ENCODE measurements at regions not wholly inside any gene's neighbourhood (a gene's known extent, or its start where the extent isn't known, plus 50 kb on each side); places are given as distances from the start of the nearest gene placed in this dataset.

DNA sequence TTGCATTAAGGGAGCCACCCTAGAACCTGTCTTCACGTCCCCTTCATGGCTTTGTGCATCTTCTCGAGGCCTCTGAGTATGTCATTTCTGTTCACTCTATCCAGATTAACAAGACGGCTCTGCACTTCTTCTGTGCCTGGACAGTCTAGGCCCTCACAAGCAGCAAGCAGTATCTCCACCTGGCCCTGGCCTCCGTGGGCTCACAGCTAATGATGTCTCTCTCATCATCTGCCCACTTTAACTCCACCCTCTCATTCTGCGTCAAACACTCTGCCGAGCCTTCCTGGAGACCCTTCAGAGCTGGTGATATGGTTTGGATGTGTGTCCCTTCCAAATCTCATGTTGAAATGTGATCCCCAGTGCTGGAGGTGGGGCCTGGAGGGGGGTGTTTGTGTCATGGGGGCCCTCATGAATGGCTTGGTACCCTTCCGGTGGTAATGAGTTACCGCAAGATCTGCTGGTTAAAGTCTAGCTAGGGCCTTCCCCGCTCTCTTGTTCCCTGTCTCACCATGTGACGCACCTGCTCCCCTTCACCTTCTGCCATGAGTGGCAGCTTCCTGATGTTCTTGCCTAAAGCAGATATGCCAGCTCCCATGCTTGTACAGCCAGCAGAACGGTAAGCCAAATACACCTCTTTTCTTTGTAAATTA, 132.5 kb upstream of the ID2 start:
- intact Hi-C loops (cut with DNase I; ENCODE audit: low total_unique reads), result no loop called here
- no peaks in the 10 kb centered on the region for H3K36me3 ChIP-seq
- DNase-seq, result peak in 1 of 2 donors; percentile 10
- H3K27ac ChIP-seq, result no peak overlapping the region
- TF ChIP-seq EP300 (IDR thresholded peaks at IDR 0.05) (no peak), POLR2A (IDR thresholded peaks at IDR 0.05) (no peak), POLR2AphosphoS5 (IDR thresholded peaks at IDR 0.05) (no peak)
- TF ChIP-seq, protein P1, sequence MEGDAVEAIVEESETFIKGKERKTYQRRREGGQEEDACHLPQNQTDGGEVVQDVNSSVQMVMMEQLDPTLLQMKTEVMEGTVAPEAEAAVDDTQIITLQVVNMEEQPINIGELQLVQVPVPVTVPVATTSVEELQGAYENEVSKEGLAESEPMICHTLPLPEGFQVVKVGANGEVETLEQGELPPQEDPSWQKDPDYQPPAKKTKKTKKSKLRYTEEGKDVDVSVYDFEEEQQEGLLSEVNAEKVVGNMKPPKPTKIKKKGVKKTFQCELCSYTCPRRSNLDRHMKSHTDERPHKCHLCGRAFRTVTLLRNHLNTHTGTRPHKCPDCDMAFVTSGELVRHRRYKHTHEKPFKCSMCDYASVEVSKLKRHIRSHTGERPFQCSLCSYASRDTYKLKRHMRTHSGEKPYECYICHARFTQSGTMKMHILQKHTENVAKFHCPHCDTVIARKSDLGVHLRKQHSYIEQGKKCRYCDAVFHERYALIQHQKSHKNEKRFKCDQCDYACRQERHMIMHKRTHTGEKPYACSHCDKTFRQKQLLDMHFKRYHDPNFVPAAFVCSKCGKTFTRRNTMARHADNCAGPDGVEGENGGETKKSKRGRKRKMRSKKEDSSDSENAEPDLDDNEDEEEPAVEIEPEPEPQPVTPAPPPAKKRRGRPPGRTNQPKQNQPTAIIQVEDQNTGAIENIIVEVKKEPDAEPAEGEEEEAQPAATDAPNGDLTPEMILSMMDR (IDR thresholded peaks at IDR 0.05), result no peak
- WGBS, 5 donors, result 93 to 98% (median 97%) methylated on average over 11 of the region's 11 CpGs
- peaks cover 4 to 9% (median 7%) of the 10 kb centered on the region in 4 donors for H3K4me1 ChIP-seq
- H3K4me3 ChIP-seq, result no peak overlapping the region
- H3K9me3 ChIP-seq, result no peaks in the 10 kb centered on the region
- H3K27me3 ChIP-seq, result no peaks in the 10 kb centered on the region

DNA sequence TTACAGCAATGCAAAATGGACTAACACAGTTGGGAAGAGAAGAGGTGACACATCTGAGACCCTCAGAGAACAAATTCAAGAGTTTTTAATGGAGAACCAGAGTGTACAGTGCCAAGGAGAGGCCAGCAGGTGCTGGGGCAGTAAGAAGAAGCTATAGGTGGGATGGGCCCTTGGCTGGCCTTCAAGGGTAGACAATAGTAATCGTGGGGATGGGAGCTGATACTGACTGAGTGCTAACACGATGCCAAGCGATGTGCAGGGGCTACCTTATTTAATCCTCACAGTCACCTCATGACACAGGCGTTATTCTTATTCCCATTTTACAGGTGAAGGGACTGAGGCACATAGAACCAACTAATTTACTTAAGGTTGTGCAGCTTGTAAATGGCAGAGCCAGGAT, 131.9 kb upstream of the ID2 start:
- no peaks in the 10 kb centered on the region for H3K9me3 ChIP-seq
- DNase-seq, result no peak
- WGBS, 5 donors, result 95 to 96% (median 96%) methylated on average over 4 of the region's 4 CpGs
- no peak overlapping the region for H3K27ac ChIP-seq
- no peaks in the 10 kb centered on the region for H3K36me3 ChIP-seq
- TF ChIP-seq POLR2A (IDR thresholded peaks at IDR 0.05), result no peak
- TF ChIP-seq, protein P1 (IDR thresholded peaks at IDR 0.05), result no peak
- no peak for TF ChIP-seq POLR2AphosphoS5 (IDR thresholded peaks at IDR 0.05)
- TF ChIP-seq EP300 (IDR thresholded peaks at IDR 0.05), result no peak
- no peak overlapping the region for H3K4me3 ChIP-seq
- intact Hi-C loops (cut with DNase I; ENCODE audit: low total_unique reads), result no loop called here
- peaks cover 0 to 4% (median 2%) of the 10 kb centered on the region in 4 donors for H3K4me1 ChIP-seq
- H3K27me3 ChIP-seq, result no peaks in the 10 kb centered on the region

DNA sequence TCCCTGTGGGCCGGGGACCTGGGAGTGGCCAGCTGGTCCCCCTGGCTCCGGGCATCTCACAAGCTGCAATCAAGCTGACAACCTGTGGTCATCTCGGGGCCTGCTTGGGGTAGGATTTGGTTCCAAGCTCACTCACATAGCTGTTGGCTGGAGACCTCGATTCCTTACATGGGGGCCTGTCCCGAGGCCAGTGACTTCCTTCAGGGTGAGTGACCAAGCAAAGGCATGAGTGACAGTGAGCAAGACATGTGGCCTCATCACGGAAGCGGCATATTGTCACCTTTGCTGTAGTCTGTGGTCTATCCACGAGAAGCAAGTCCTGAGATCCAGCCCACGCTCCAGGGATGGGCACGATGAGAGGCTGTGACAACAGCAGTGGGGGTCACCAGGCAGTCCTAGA, 131.4 kb upstream of the ID2 start:
- Histone ChIP-seq H3K9me3 (no peaks in the 10 kb centered on the region), H3K27ac (no peak overlapping the region), H3K4me3 (no peak overlapping the region), H3K27me3 (no peaks in the 10 kb centered on the region), H3K4me1 (no peaks in the 10 kb centered on the region), H3K36me3 (no peaks in the 10 kb centered on the region)
- WGBS, 5 donors, result 89 to 98% (median 92%) methylated on average over 8 to 10 of the region's 10 CpGs
- intact Hi-C loops (cut with DNase I; ENCODE audit: low total_unique reads), result no loop called here
- DNase-seq, result peak in 1 of 2 donors; percentile 14
- TF ChIP-seq, protein P1 (IDR thresholded peaks at IDR 0.05), result no peak
- TF ChIP-seq POLR2A (IDR thresholded peaks at IDR 0.05) (no peak), POLR2AphosphoS5 (IDR thresholded peaks at IDR 0.05) (no peak), EP300 (IDR thresholded peaks at IDR 0.05) (no peak)

DNA sequence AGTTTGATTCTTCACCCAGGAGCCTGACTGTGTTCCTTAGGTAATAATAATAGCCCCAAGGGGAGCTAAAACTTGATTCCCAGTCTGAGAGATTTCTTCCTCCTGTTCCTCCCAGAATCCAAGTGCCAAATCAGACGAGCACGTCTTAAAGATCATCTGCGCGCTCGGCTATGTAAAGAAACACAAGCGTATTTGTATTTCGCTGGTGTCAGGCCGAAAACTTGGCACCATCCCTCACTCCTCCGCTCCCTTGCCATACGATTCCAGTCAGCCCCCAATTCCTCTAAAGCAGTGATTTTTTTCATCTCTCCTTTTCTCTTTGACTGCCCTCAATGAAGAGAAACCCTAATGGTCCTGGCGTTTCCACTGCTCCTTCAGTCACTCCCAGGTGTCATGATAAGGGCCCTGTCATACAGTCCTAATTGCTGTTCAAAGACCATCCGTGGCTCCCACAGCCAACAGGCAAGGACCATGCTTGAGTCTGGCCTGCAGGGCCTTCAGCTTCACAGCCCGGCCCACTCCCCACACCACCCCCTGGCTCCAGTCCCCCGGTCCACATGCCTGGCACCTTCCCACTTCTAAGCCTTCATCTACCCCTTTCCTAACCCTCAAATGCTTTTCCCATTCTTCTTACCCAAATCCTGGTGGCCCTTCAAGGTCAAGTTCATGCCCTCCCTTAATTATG, 130.8 kb upstream of the ID2 start:
- intact Hi-C loops (cut with DNase I; ENCODE audit: low total_unique reads), result no loop called here
- no peak for DNase-seq

More for the DNA sequence above, 130.8 kb upstream of the ID2 start:
- TF ChIP-seq POLR2AphosphoS5 (IDR thresholded peaks at IDR 0.05) (no peak), EP300 (IDR thresholded peaks at IDR 0.05) (no peak), POLR2A (IDR thresholded peaks at IDR 0.05) (no peak)
- TF ChIP-seq, protein P1 (IDR thresholded peaks at IDR 0.05), result no peak
- Histone ChIP-seq H3K9me3 (no peaks in the 10 kb centered on the region), H3K36me3 (no peaks in the 10 kb centered on the region), H3K4me3 (no peak overlapping the region), H3K27me3 (no peaks in the 10 kb centered on the region), H3K27ac (no peak overlapping the region), H3K4me1 (no peaks in the 10 kb centered on the region)
- 83 to 84% (median 84%) methylated on average over 14 of the region's 14 CpGs for WGBS, 5 donors
